PFSK-1 (cell line): ENCODE measurements at regions not wholly inside any gene's neighbourhood (a gene's known extent, or its start where the extent isn't known, plus 50 kb on each side); places are given as distances from the start of the nearest gene placed in this dataset.
A peak's percentile ranks its signal among the peaks of the same experiment; 100 is the strongest.

Source experiments
- POLR2AphosphoS5 ChIP-seq: IDR thresholded peaks from 2 replicates; pipeline ENCODE4 v1.6.1; 2012; ENCODE audit warnings: low read depth, mild to moderate bottlenecking, control low read depth, low read length, moderate library complexity
- REST ChIP-seq, 2 experiments: IDR thresholded peaks; 2 replicates each; pipeline versions ENCODE4 v1.6.1 to v1.8.0; 2011 to 2012; ENCODE audit warnings: low read depth in 2 of 2, low read length in 2 of 2, control low read depth in 1 of 2, inconsistent platforms in 1 of 2, mild to moderate bottlenecking in 1 of 2, moderate library complexity in 1 of 2; ENCODE audit not compliant: insufficient read depth in 1 of 2
- TAF1 ChIP-seq: IDR thresholded peaks from 2 replicates; pipeline ENCODE4 v1.6.1; 2012; ENCODE audit warnings: low read length, control low read depth, borderline replicate concordance; ENCODE audit not compliant: insufficient read depth

GRCh38 chr10:62618576-62619412 is 185.7 kb upstream of the ADO start:
- TF ChIP-seq POLR2AphosphoS5, result no peak
- TF ChIP-seq REST (IDR thresholded peaks at IDR 0.05; ENCODE audit: insufficient read depth in 1 of 2, low read depth in 2 of 2, low read length in 2 of 2), result 0 out of 4 replicates have a peak, but pooled peaks of 1 of the 2 experiments have one; percentile 11
- no peak for TF ChIP-seq TAF1
